K562 (cell line): ENCODE measurements at regions not wholly inside any gene's neighbourhood (a gene's known extent, or its start where the extent isn't known, plus 50 kb on each side); places are given as distances from the start of the nearest gene placed in this dataset.

ENCODE experiments used
- ADNP ChIP-seq: fragments of 200-800 bp; sonication (Bioruptor generic); IDR thresholded peaks from 2 replicates; pipeline ENCODE4 v1.6.1; 2016; ENCODE audit warnings: missing genetic modification characterization, missing compliant biosample characterization
- ELF4 ChIP-seq: fragments of 450-650 bp; formaldehyde crosslinking; IDR thresholded peaks from 2 replicates; pipeline ENCODE4 v1.4.0; 2022; ENCODE audit warnings: missing genetic modification characterization
- POU5F1 ChIP-seq: fragments of 150-350 bp; IDR thresholded peaks from 2 replicates; pipeline ENCODE4 v1.6.1; 2014; ENCODE audit warnings: borderline replicate concordance, low read length, low read depth, mild to moderate bottlenecking; ENCODE audit not compliant: partially characterized antibody
- RBFOX2 ChIP-seq: fragments of 200-400 bp; formaldehyde crosslinking; IDR thresholded peaks from 2 replicates; pipeline ENCODE4 v1.6.1; 2017; ENCODE audit warnings: low read depth, mild to moderate bottlenecking, low read length, moderate library complexity
- RHOXF2B ChIP-seq: fragments of 250-450 bp; sonication (Bioruptor Pico); conservative IDR thresholded peaks from 2 replicates; pipeline ENCODE4 v1.5.1; 2021
- ZNF583 ChIP-seq: fragments of 250-450 bp; sonication (Bioruptor Pico); IDR thresholded peaks from 2 replicates; pipeline ENCODE4 v1.4.0; 2020
- TF ChIP-seq, protein P1 (sequence below): fragments of 450-650 bp; IDR thresholded peaks from 2 replicates; pipeline ENCODE4 v1.6.1; 2016; ENCODE audit warnings: mild to moderate bottlenecking, moderate library complexity
- TF ChIP-seq, protein P2 (sequence below): fragments of 450-650 bp; IDR thresholded peaks from 2 replicates; pipeline ENCODE4 v1.6.1; 2018; ENCODE audit warnings: mild to moderate bottlenecking, low read depth; ENCODE audit not compliant: partially characterized antibody
- TF ChIP-seq, protein P3 (sequence below): fragments of 450-650 bp; IDR thresholded peaks from 2 replicates; pipeline ENCODE4 v1.6.1; 2014; ENCODE audit warnings: low read depth, mild to moderate bottlenecking, moderate library complexity, borderline replicate concordance
- TF ChIP-seq, protein P4 (sequence below): sonication (generic); formaldehyde crosslinking; IDR thresholded peaks from 2 replicates; pipeline ENCODE4 v1.8.0; 2022; ENCODE audit warnings: mild to moderate bottlenecking, missing genetic modification reagents

DNA sequence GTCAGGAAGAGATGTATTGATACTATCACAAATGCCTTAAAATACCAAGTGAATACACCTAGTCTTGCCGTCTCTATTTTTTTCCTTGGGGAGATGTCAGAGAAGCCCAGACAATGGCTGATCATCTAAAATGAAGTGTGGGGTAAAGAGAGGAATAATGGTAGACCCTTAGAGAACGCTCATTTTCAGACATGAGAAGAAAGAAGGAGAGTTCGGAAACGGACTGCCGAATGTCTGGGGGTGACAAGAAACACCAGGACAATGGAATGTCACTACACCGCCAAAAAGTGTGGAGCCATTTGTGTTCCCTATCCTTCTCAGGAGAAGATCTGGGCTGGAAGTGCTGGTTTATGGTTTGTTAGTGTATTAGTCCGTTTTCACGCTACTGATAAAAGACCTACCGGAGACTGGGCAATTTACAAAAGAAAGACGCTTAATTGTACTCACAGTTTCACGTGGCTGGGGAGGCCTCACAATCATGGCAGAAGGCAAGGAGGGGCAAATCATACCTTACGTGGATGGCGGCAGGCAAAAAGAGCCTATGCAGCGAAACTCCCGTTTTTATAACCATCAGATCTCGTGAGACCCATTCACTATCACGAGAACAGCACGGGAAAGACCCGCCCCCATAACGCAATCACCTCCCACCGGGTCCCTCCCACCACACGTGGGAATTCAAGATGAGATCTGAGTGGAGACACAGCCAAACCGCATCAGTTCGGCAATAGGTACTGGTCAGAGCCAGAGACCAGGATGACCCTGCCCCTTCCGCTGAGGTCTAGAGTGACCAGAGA, 743.7 kb downstream of the GALR1 start (continued):
- TF ChIP-seq, protein P1, sequence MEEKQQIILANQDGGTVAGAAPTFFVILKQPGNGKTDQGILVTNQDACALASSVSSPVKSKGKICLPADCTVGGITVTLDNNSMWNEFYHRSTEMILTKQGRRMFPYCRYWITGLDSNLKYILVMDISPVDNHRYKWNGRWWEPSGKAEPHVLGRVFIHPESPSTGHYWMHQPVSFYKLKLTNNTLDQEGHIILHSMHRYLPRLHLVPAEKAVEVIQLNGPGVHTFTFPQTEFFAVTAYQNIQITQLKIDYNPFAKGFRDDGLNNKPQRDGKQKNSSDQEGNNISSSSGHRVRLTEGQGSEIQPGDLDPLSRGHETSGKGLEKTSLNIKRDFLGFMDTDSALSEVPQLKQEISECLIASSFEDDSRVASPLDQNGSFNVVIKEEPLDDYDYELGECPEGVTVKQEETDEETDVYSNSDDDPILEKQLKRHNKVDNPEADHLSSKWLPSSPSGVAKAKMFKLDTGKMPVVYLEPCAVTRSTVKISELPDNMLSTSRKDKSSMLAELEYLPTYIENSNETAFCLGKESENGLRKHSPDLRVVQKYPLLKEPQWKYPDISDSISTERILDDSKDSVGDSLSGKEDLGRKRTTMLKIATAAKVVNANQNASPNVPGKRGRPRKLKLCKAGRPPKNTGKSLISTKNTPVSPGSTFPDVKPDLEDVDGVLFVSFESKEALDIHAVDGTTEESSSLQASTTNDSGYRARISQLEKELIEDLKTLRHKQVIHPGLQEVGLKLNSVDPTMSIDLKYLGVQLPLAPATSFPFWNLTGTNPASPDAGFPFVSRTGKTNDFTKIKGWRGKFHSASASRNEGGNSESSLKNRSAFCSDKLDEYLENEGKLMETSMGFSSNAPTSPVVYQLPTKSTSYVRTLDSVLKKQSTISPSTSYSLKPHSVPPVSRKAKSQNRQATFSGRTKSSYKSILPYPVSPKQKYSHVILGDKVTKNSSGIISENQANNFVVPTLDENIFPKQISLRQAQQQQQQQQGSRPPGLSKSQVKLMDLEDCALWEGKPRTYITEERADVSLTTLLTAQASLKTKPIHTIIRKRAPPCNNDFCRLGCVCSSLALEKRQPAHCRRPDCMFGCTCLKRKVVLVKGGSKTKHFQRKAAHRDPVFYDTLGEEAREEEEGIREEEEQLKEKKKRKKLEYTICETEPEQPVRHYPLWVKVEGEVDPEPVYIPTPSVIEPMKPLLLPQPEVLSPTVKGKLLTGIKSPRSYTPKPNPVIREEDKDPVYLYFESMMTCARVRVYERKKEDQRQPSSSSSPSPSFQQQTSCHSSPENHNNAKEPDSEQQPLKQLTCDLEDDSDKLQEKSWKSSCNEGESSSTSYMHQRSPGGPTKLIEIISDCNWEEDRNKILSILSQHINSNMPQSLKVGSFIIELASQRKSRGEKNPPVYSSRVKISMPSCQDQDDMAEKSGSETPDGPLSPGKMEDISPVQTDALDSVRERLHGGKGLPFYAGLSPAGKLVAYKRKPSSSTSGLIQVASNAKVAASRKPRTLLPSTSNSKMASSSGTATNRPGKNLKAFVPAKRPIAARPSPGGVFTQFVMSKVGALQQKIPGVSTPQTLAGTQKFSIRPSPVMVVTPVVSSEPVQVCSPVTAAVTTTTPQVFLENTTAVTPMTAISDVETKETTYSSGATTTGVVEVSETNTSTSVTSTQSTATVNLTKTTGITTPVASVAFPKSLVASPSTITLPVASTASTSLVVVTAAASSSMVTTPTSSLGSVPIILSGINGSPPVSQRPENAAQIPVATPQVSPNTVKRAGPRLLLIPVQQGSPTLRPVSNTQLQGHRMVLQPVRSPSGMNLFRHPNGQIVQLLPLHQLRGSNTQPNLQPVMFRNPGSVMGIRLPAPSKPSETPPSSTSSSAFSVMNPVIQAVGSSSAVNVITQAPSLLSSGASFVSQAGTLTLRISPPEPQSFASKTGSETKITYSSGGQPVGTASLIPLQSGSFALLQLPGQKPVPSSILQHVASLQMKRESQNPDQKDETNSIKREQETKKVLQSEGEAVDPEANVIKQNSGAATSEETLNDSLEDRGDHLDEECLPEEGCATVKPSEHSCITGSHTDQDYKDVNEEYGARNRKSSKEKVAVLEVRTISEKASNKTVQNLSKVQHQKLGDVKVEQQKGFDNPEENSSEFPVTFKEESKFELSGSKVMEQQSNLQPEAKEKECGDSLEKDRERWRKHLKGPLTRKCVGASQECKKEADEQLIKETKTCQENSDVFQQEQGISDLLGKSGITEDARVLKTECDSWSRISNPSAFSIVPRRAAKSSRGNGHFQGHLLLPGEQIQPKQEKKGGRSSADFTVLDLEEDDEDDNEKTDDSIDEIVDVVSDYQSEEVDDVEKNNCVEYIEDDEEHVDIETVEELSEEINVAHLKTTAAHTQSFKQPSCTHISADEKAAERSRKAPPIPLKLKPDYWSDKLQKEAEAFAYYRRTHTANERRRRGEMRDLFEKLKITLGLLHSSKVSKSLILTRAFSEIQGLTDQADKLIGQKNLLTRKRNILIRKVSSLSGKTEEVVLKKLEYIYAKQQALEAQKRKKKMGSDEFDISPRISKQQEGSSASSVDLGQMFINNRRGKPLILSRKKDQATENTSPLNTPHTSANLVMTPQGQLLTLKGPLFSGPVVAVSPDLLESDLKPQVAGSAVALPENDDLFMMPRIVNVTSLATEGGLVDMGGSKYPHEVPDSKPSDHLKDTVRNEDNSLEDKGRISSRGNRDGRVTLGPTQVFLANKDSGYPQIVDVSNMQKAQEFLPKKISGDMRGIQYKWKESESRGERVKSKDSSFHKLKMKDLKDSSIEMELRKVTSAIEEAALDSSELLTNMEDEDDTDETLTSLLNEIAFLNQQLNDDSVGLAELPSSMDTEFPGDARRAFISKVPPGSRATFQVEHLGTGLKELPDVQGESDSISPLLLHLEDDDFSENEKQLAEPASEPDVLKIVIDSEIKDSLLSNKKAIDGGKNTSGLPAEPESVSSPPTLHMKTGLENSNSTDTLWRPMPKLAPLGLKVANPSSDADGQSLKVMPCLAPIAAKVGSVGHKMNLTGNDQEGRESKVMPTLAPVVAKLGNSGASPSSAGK: peak; percentile 13; the same call in 1 of the 2 replicates
- TF ChIP-seq, protein P2, sequence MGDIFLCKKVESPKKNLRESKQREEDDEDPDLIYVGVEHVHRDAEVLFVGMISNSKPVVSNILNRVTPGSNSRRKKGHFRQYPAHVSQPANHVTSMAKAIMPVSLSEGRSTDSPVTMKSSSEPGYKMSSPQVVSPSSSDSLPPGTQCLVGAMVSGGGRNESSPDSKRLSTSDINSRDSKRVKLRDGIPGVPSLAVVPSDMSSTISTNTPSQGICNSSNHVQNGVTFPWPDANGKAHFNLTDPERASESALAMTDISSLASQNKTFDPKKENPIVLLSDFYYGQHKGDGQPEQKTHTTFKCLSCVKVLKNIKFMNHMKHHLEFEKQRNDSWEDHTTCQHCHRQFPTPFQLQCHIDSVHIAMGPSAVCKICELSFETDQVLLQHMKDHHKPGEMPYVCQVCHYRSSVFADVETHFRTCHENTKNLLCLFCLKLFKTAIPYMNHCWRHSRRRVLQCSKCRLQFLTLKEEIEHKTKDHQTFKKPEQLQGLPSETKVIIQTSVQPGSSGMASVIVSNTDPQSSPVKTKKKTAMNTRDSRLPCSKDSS: no peak
- TF ChIP-seq RHOXF2B (CRISPR knock-in tag): no peak
- TF ChIP-seq ZNF583: no peak
- no peak for TF ChIP-seq ADNP (tag)
- TF ChIP-seq ELF4 (CRISPR knock-in tag): no peak
- TF ChIP-seq RBFOX2: peak; percentile 89
- TF ChIP-seq, protein P3, sequence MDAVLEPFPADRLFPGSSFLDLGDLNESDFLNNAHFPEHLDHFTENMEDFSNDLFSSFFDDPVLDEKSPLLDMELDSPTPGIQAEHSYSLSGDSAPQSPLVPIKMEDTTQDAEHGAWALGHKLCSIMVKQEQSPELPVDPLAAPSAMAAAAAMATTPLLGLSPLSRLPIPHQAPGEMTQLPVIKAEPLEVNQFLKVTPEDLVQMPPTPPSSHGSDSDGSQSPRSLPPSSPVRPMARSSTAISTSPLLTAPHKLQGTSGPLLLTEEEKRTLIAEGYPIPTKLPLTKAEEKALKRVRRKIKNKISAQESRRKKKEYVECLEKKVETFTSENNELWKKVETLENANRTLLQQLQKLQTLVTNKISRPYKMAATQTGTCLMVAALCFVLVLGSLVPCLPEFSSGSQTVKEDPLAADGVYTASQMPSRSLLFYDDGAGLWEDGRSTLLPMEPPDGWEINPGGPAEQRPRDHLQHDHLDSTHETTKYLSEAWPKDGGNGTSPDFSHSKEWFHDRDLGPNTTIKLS: peak; percentile 94
- TF ChIP-seq, protein P4, sequence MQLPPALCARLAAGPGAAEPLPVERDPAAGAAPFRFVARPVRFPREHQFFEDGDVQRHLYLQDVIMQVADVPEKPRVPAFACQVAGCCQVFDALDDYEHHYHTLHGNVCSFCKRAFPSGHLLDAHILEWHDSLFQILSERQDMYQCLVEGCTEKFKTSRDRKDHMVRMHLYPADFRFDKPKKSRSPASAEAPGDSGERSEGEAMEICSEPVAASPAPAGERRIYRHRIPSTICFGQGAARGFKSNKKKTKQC: no peak
- TF ChIP-seq POU5F1: no peak
